ENCODE measurements at regions not wholly inside any gene's neighbourhood (a gene's known extent, or its start where the extent isn't known, plus 50 kb on each side); places are given as distances from the start of the nearest gene placed in this dataset.

GRCh38 chr13:74523057-74523456, 388.9 kb upstream of the KLF12 start:
- no peak for TF ChIP-seq CTCF (IDR thresholded peaks at IDR 0.05)
- TF ChIP-seq POLR2AphosphoS5 (IDR thresholded peaks at IDR 0.05): no peak
